DMS53 (cell line): ENCODE measurements at regions not wholly inside any gene's neighbourhood (a gene's known extent, or its start where the extent isn't known, plus 50 kb on each side); places are given as distances from the start of the nearest gene placed in this dataset.

Source experiments
- DNase-seq: peaks from one replicate; lab custom pipeline; 2025; lab: John Stamatoyannopoulos, UW

- DNase-seq, result no peak
Measured at GRCh38 chr4:56286763-56287162, 100.5 kb downstream of the AASDH start.

DNA sequence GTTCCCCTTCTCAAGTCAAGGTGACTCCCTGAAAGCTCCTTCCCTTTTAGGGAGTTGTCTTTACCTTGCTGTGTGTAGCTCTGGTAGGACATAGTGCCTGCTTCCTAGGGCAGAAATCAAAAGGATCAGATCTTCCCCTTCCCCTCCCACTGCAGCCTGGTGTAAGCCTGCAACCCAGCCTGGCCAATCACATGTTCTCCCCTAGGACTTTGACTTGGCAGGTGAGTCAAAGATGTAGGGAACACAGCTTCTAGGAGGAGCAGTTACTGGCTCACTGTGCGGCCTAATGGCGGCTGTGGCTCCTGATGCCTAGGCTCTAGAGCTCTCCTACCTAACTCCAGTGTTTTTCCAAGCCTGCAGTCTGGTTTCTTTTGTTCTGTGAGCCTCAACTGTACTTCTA lies 103.9 kb downstream of the AASDH start:
- DNase-seq, result no peak

DNA sequence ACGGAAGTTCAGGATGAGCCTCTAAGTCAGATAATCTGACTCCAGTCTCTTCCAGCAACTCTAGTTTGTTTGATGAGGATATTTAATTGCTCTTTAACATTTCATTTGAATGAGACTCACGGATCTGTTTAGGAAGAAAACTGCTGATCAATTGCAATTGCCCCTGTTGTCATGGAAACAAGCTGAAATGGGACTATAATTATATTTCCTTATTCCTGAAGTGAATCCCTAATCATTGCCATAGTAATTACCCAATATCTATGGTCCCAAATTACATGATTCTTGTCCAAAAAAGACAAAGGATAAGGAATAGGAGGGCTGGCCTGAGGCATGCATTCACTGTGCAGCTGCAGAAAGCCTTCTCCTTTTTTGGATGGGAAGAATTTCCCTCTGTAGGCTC lies 105.3 kb downstream of the AASDH start:
- DNase-seq, result no peak

GRCh38 chr4:56276547-56276946 lies 110.7 kb downstream of the AASDH start:
- DNase-seq, result no peak

DNA sequence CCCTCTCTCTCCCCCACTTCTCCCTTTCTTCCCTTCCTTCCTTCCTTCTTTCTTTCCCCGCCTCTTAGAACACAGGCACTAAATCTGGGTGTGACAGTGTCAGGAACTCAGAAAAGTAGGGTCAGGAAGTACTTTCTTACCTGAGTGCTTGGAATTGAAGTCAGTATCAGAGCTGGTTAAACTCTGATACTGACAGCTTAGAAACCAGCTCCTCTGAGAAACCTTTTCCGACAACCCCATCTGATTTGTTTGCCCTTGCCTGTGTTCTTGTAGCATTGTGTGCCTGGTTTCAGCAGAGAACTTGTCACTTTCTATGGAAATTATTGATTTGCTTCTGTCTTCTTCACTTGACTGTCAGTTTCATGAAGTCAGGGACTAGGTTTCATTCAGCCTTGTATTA lies 113.9 kb downstream of the AASDH start:
- no peak for DNase-seq

DNA sequence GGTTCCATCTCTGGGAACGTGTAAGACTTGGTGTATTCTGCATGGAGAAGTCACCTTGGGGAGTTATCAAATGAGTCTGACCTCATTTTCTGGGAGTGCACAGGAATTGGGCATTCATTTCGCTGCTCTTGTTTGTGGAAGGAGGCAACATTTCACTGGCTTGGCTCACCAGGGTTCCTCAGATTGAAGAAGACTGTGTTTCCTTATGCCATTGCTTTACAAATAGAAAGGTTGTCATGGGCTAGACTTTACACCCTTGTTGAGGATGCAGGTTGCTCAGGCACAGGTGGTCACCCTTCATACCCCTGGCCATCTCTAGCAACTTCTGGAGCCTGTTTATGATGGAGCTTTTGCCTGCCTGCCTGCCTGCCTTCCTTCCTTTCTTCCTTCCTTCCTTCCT lies 114.4 kb downstream of the AASDH start:
- no peak for DNase-seq

GRCh38 chr4:56272003-56272402 lies 115.3 kb downstream of the AASDH start:
- DNase-seq, result no peak

GRCh38 chr4:56271131-56271530 lies 116.2 kb downstream of the AASDH start:
- DNase-seq, result no peak

DNA sequence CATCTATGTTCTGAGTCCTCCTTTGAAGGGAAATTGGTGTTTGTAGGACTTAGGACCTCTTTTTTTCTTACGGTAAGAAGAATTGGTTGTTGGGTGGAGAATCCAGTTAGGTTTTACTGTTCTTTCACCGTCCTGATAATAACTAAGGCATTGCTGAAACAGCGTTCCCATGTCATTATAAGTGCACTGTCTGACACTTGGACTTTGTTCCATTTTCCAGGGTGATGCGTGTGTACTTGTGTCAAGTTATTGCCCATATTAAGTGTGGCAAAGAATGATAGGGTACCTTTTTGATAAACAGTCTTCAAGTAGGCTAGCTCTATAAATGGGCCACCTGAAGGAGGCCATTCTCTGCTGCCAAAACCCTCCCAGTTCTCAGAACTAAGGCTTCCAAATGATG lies 119.7 kb downstream of the AASDH start:
- DNase-seq, result no peak

DNA sequence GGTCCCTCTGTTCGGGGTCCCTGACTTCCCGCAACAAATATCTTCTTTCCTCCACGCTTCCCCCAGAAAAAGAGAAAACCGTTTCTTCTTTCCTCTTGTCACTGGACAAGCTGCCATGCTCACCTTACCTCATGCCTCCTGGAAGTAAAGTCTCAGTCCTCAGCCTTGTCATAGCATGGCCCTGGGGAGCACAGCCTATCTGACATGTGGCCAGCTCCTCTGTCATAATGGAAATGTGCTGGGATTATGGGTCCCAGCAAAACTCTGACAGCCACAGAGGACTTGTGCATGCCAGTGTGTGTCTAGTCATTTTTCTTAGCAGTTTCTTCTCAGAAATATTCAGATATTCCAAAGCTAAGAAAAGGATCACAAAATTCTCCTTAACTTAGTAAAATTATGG lies 122.4 kb downstream of the AASDH start:
- DNase-seq, result no peak

GRCh38 chr4:56261027-56261426 lies 126.3 kb downstream of the AASDH start:
- DNase-seq, result no peak

DNA sequence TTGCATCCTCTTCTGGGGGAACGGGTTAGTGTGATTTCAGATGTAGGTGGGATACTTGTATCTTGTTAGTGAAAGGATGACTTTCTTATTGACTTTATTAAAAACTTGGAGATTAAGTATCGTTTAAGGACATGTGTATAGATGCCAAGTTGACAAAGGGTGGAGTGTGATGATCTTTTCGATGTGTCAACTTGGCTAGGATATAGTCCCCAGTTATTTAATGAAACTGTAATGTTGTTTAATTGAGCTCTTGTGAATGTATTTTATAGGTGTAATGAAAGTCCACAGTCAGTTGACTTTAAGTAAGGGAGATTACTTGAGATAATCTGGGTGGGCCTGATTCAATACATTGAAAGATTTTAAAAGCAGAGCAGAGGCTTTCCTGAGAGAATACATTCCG lies 127.0 kb downstream of the AASDH start:
- DNase-seq, result no peak

GRCh38 chr4:56259655-56260054 lies 127.6 kb downstream of the AASDH start:
- no peak for DNase-seq

DNA sequence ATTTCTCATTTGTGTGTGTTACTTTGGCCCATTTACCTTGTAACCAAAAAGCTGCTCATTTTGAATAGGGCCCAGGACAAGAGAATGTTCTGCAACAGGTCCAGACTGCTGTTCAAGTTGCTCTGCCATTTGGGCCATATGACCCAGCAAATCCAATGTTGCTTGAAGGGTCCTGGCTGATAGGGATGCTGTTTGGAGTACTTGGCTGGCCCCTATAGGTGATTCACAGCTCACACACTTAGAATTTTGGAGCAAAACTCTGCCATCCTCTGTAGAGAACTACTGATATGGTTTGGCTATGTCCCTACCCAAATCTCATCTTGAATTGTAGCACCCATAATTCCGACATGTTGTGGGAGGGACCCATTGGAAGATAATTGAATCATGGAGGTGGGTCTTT lies 131.5 kb downstream of the AASDH start:
- DNase-seq, result no peak

GRCh38 chr4:56253666-56254305 lies 133.5 kb downstream of the AASDH start:
- DNase-seq, result no peak

DNA sequence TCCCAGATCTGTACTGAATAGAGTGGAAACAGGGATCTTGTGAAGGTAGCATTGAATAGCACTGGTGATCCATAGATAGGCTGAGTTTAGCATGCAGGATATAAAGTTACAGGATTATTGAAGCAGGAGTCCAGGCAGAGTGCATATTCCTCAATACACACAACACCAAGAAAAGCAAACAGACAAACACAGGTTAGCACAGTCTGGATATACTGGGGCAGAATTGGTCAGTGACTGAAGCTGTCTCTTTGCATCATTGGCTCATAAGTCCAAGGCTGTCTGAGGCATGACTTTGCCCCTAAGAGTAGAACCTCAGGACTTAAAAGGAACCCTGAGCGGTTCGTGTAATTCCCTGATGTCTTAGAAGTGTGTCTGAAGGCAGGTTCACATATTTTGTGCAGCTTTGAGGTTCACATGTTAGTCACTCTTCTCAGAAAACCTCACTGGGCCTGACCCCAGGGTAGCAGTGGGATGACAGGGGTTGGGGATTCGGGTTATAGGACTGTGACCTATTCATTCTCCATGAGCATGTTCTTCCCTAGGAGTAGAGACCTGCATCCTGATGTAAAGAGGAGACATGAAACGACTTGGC lies 134.6 kb downstream of the AASDH start:
- DNase-seq, result no peak

DNA sequence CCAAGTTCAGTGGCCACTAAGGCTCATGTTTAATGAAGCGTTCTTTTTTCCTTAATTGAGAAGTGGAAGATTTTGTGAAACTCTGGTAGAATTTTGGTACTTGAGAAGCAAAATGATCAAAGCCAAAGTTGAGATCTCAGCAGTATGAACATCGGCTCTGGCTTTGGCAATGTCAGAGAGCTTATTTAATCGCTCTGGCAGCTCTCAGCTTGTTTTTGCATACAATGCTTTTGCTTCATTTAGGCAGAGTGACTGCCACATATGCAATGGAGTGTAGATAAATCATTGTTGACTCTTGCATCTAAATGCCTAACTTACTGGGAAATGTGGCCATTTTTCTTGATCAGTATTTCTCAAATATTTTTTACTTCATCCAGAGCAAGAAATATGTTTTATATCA lies 135.7 kb downstream of the AASDH start:
- no peak for DNase-seq

DNA sequence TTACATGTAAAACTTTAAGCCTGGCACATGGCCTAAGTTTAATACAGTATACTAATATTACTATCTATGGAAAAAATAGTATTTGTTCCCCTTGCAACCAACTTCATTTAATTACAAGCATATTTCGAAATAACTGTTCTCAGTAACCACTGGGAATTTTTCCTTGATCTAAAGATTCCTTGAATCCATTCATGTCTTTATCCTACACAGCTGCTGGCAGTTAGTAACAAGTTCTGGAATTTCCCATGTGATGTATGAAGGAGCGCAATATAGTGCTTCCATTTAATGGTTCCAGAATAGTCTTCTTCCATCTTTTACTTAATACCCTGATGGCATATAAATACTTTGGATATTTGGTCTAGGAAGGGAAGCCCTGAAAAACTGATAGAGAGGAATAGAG lies 136.5 kb downstream of the AASDH start:
- DNase-seq, result no peak

DNA sequence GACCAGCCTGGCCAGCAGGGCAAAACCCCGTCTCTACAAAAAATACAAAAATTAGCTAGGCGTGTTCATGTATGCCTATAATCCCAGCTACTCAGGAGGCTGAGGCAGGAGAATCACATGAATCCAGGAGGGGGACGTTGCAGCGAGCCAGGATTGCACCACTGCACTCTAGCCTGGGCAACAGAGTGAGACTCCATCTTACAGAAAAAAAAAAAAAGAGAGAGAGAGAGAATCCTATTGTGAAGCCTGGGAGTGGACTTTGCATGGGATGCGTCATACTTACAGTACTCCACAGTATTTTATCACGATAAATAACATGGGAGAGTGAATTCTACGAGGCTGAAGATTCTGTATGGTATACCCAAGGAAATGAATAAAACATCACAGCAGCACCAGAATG lies 139.6 kb downstream of the AASDH start:
- DNase-seq, result no peak

DNA sequence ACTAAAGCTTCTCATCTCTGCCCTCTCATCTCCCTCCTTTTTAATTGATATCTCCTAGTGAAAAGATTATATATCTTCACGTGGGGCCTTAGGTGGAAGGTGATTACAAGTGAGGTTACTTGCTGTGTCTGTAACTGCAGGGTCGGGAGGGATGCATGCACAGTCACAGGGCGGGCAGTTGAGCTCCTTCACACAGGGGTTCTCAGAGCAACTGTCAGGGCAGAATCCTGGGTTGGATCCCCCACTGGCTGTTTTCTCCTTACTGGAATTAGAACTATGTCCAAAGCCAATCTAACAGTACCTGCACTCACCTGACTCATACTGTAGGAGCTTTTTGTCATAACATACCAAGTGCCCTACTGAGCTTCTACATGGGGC lies 141.1 kb downstream of the AASDH start:
- no peak for DNase-seq

- no peak for DNase-seq
Measured at GRCh38 chr4:56245547-56246232, 141.6 kb downstream of the AASDH start.

GRCh38 chr4:56244681-56245080 lies 142.6 kb downstream of the AASDH start:
- DNase-seq, result no peak

DNA sequence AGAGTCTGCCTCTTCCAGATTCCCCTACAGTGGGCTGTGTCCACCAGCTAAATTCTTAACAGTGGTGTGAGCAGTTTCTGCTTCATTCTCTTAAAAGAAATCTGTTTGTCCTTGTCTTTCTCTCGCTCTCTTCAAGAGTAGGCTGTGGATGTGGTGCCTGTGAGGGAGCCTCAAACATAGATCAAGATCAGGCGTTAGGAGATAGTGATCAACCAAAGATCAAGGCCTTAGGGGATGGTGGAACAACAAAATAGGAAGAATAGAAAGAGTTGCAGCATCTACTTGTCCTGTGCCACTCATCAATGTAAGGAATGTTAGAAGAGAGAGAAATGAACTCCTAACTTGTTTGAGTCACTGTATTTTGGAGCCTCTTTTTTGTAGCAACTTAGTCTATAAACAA lies 144.2 kb downstream of the AASDH start:
- no peak for DNase-seq

GRCh38 chr4:56241500-56241899 lies 145.8 kb downstream of the AASDH start:
- DNase-seq, result no peak
